Stimulated activated CD4-positive, alpha-beta T cell treated with anti-CD3 and anti-CD28 coated beads, Interleukin-1b, Interleukin-23, amount 100 ng/mL, for 24 hours (primary cell): ENCODE measurements at regions not wholly inside any gene's neighbourhood (a gene's known extent, or its start where the extent isn't known, plus 50 kb on each side); places are given as distances from the start of the nearest gene placed in this dataset.
"Not testable (repeated sequence)": the region's sequence is repeated elsewhere in the genome, so short reads cannot be mapped to it uniquely, and the experiment has no call there.

ENCODE experiments used
- DNase-seq, 4 experiments: peaks; one replicate each; pipeline ENCODE4 v3.0.0-alpha.2; 2020; ENCODE audit warnings: low read depth in 4 of 4, low spot score in 1 of 4

GRCh38 chr1:25134307-25134706, 98.0 kb downstream of the SYF2 start:
- no peak for DNase-seq

GRCh38 chr1:25131794-25132193, 100.5 kb downstream of the SYF2 start:
- DNase-seq, result no peak

- no peak for DNase-seq
Observed at GRCh38 chr1:25130895-25131294, 101.4 kb downstream of the SYF2 start.

GRCh38 chr1:25129380-25129779, 102.9 kb downstream of the SYF2 start:
- DNase-seq, result no peak

- DNase-seq, result no peak
Observed at GRCh38 chr1:25128121-25128621, 104.1 kb downstream of the SYF2 start.

GRCh38 chr1:25126562-25126961, 105.7 kb downstream of the SYF2 start:
- DNase-seq, result no peak

- DNase-seq, result no peak
Observed at GRCh38 chr1:25123551-25123950, 108.8 kb downstream of the SYF2 start.

GRCh38 chr1:25122747-25123146, 109.6 kb downstream of the SYF2 start:
- DNase-seq, result no peak

- no peak for DNase-seq
Observed at GRCh38 chr1:25120281-25120680, 112.0 kb downstream of the SYF2 start.

GRCh38 chr1:25118546-25118945, 113.8 kb downstream of the SYF2 start:
- peak in 1 of 4 experiments; percentile 32 for DNase-seq

GRCh38 chr1:25117233-25117823, 115.0 kb downstream of the SYF2 start:
- DNase-seq, result no peak

GRCh38 chr1:25116832-25117231, 115.5 kb downstream of the SYF2 start:
- DNase-seq, result no peak

GRCh38 chr1:25116117-25116516, 116.2 kb downstream of the SYF2 start:
- not testable (repeated sequence) for DNase-seq

GRCh38 chr1:25113731-25114130, 118.6 kb downstream of the SYF2 start:
- no peak for DNase-seq

GRCh38 chr1:25113086-25113485, 119.2 kb downstream of the SYF2 start:
- DNase-seq, result no peak

GRCh38 chr1:25112400-25112799, 119.9 kb downstream of the SYF2 start:
- DNase-seq, result no peak

- DNase-seq, result no peak
Observed at GRCh38 chr1:25111706-25112105, 120.6 kb downstream of the SYF2 start.

- no peak for DNase-seq
Observed at GRCh38 chr1:25110485-25110884, 121.8 kb downstream of the SYF2 start.

GRCh38 chr1:25110036-25110435, 122.3 kb downstream of the SYF2 start:
- DNase-seq, result no peak

GRCh38 chr1:25109531-25109951, 122.8 kb downstream of the SYF2 start:
- no peak for DNase-seq

- DNase-seq, result no peak
Observed at GRCh38 chr1:25107643-25108010, 124.7 kb downstream of the SYF2 start.

- no peak for DNase-seq
Observed at GRCh38 chr1:25106976-25107642, 125.2 kb downstream of the SYF2 start.

- DNase-seq, result no peak
Observed at GRCh38 chr1:25106352-25106751, 126.0 kb downstream of the SYF2 start.
